Epithelial cell of prostate (primary cell): ENCODE measurements at regions not wholly inside any gene's neighbourhood (a gene's known extent, or its start where the extent isn't known, plus 50 kb on each side); places are given as distances from the start of the nearest gene placed in this dataset.

Source experiments
- DNase-seq: peaks from one replicate; pipeline ENCODE4 v3.0.0-alpha.2; 2011; ENCODE audit warnings: low read depth, low spot score
- H3K27ac ChIP-seq: fragments of 450-650 bp; 2 replicates; pipeline ENCODE4 v1.5.1; 2017; ENCODE audit warnings: mild to moderate bottlenecking

DNA sequence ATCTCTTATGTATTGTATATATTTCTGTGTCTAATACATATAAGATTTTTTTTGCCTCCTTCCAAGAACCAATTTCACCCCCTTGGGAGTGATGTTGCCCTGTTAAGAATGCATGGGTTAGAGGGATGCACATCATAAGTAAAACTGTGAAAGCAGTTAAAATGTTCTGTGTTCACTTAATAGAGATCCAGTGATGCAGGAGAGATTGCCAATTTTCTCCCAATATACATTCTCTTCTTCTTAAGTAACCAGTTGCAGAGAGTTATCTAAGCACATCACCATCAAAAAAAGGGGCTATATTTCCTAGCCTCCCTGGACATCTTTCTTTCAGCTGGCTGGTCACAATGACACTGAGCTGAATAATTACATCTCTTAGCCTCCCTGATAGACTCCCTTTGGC is 307.0 kb downstream of the OSTF1 start:
- H3K27ac ChIP-seq = no peak overlapping the region
- DNase-seq = no peak

DNA sequence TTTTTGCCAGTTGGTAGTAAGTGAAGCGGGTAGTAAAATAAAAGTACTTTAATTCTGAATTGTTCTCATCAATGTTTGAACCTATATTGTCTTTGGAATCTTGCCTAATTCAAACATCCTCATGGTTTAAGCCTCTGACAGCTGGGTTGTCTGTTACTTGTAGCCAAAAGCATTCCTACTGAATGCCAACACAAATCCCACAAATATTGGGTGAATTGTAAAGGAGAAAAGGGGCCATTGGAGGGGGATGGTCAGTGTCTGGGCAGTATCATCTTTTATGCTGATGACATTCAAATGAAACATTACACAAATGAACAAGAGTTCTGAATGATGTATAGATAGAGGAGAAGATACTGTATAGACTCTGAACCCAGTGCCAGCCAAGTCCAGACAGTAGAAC is 309.5 kb downstream of the OSTF1 start:
- H3K27ac ChIP-seq = no peak overlapping the region
- DNase-seq = no peak

DNA sequence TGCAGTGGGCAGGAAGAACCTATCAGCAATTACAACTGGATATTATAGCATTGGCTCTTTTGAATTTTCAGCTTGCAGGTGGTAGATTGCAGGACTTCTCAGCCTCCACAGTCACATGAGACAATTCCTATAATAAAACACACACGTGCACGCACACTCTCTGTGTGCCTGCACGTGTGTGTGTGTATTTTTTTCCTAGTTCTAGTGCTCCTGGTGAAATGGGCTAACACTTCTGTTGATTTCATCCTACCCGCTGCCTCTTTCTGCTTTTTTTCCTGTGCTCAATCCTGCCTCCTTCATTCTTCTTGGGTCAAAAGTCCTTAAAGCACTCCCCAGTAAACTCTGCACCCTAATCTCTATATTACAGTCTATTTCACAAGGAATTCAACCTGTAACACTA is 320.1 kb downstream of the OSTF1 start:
- H3K27ac ChIP-seq = no peak overlapping the region
- DNase-seq = no peak

DNA sequence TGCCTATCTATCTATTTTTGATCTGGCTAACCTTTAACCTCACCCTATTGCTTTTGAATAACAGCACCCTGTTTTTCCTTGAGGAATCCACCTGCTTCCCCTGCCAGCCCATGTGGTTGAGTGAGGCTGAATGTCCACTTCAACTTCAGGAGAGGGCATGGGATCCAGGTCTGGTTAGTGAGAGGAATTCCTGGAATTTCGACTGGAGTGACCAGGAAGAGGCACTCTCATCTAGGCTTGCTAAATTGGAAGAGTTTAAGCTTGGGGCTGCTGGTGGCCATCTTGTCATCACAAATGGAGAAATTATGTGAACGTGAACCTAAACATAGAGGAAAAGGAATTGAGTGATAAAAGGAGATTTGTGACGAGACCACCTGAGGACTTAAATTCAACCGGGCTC is 322.1 kb downstream of the OSTF1 start:
- no peak overlapping the region for H3K27ac ChIP-seq
- no peak for DNase-seq

DNA sequence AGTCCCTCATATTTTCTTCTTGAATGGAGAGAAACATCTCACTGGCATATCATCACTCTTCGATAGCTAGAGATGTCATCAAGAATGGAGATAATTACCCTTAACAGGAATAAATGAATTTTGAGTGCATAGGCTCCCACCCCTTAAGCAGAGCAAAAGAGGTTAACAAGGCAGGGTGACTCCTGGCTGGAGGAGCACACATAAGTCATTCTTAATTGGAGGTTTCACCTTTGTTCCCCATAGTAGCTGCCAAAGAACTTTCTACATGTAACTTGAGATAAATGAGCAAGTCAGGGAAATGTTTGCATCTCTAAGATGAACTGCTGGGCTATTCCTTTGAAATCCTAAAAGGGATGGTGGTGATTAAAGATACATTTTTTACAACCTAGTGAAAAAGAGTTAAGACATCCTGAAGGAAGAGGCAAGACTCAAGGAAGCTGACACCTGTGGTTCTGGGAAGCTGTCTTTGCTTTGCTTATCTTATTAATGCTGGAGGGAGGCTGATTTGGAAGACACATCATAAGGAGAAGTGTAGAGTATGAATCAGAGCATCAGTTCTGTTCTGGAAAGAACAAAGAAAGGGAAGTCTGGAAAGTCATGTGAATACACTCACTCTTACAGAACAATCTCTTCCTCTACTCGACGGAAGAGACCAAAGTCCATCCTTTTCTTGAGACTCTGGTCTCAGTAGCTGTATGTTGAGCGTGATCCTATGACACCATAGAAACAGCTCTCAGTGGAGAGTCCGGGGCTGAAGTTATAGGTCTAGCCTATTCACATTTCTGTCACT is 326.3 kb downstream of the OSTF1 start:
- no peak for DNase-seq
- H3K27ac ChIP-seq = no peak overlapping the region

- H3K27ac ChIP-seq = no peak overlapping the region
Observed at GRCh38 chr9:75417471-75417870, 329.2 kb downstream of the OSTF1 start.

DNA sequence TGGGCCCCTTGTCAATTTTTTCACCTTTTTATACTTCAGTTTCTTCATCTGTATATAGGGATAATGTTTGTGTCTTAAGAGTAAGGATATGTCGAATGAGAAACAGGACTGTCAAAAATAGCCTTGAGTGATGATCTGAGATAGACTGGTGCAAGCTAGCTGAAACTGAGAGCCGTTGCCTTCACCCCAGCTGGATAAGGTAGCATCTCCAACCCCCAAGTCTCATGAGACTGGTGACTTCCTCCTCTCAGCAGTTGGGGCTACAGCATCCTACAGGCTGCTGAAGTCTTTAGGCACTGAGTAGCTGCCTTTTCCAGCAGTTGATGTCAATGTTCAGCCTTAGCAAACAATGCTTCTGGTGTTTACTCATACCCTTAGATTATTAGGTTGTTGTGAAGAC is 330.2 kb downstream of the OSTF1 start:
- no peak overlapping the region for H3K27ac ChIP-seq
- no peak for DNase-seq

More at GRCh38 chr9:75417471-75417870, 329.2 kb downstream of the OSTF1 start:
- DNase-seq = no peak

DNA sequence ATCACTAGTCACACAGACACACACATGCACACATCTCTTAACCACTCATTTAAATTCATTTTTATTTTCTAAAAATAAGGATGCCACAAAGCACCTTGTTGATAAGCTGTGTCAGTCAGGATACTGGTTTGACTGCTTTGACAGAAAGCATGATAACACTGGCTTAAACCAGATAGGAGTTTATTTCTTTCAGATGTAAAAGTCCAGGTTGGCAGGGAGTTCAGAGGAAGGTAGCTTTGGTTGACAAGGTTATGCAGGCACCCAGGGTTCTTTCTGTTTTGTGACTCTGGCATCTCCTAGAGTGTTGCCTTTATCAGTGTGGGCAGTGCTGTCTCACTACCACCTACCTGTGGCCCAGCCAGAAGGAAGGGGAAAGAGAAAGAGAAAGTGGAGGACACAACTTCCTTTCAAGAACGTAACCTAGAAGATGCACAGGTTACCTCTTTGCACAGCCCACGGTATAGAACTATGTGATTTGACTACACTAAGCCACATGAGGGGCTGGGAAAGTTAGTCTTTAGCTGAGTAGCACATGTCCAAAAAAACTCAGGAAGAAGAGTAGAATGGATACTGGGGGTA is 334.7 kb downstream of the OSTF1 start:
- H3K27ac ChIP-seq = no peak overlapping the region
- DNase-seq = no peak

DNA sequence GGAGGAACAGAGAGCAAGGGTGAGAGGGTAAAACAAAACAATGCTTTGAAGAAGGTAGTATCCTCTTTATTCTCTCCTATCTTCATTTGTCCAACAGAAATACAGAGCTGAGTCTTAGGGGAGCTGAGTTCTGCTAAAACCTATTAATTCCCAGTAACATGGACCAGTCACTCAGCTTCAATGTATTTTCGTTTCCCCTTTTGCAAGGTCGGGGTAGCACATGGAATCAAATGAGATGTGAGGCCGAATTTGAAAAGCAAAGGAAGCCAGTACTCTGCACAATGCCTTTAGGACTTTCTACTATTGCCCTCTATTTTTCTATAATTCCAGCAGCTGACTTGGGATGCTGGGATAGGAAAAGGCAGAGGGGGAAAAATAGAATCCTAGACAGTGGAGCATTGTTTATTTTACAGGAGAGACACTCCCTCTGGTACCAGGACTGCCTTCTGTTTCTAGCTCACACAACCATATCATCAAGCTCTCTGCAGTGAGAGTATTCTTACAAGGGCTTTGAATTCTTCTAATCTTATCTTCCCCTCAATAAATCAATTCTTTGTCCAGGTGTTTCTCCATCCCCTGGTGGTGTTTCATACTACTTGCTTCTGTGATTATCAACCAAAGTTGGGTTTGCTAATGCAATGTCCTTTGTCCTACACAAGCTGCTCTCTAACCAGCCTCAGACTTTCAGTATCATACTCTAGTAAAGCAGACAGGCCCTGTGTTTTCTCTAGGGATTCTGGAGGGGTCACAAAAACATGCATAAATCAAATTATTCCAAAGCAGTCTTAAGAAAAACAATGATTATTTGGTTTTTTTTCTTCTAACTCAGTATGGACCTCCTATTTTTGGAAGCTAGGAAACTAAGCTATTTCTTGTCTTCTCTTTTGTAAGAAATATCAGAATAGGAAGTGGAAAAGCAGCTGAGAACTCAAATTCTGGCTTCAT is 341.5 kb downstream of the OSTF1 start:
- DNase-seq = no peak
- no peak overlapping the region for H3K27ac ChIP-seq

GRCh38 chr9:75431375-75431774 is 343.1 kb downstream of the OSTF1 start:
- H3K27ac ChIP-seq = no peak overlapping the region
- DNase-seq = no peak

DNA sequence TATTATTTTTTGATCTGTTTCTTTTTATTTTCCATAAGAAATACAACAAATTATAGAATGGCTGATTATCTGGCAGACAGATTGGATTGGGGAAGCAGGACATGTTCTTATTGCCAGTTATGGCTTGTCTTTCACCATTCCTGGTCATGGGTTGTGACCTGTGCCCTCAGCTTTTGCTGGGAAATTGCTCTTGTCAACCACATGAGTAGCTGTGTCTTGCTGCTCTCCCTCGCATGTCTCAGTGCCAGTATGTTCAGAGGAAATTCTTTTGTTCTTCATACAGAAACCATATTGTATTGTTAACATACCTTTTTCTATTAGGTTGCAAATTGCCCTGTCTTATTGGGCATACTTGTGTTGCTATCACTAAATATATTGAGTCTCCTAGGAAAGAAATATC is 344.1 kb downstream of the OSTF1 start:
- no peak overlapping the region for H3K27ac ChIP-seq
- DNase-seq = no peak

GRCh38 chr9:75432888-75433287 is 344.6 kb downstream of the OSTF1 start:
- DNase-seq = no peak
- H3K27ac ChIP-seq = no peak overlapping the region

GRCh38 chr9:75438716-75439115 is 350.4 kb downstream of the OSTF1 start:
- no peak overlapping the region for H3K27ac ChIP-seq
- no peak for DNase-seq

GRCh38 chr9:75440914-75441313 is 352.6 kb downstream of the OSTF1 start:
- DNase-seq = no peak
- no peak overlapping the region for H3K27ac ChIP-seq

GRCh38 chr9:75445144-75445543 is 356.8 kb downstream of the OSTF1 start:
- DNase-seq = no peak
- no peak overlapping the region for H3K27ac ChIP-seq

GRCh38 chr9:75447281-75447680 is 359.0 kb downstream of the OSTF1 start:
- no peak overlapping the region for H3K27ac ChIP-seq
- DNase-seq = no peak

GRCh38 chr9:75448281-75448680 is 360.0 kb downstream of the OSTF1 start:
- no peak for DNase-seq
- H3K27ac ChIP-seq = no peak overlapping the region

DNA sequence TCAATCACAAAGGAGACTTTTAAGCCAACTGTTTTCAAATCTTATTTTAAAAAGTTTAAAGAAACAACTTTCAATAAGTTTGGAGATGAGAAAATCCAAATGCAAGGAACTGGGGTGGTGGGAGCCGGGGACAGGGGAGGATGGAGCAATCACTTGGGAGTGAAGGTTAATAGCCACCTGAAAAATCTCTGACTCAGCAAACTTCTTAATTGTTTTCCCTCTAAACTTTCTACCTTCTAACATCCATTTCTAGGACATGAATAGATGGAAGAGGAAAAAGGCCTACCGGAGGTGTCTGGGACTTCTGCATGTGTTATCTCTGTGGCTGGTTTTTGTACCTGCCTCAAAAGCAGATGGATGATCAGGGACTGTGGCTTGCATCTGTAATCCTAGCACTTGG is 360.6 kb downstream of the OSTF1 start:
- DNase-seq = no peak
- no peak overlapping the region for H3K27ac ChIP-seq

- H3K27ac ChIP-seq = no peak overlapping the region
- no peak for DNase-seq
Observed at GRCh38 chr9:75451045-75451444, 362.7 kb downstream of the OSTF1 start.

DNA sequence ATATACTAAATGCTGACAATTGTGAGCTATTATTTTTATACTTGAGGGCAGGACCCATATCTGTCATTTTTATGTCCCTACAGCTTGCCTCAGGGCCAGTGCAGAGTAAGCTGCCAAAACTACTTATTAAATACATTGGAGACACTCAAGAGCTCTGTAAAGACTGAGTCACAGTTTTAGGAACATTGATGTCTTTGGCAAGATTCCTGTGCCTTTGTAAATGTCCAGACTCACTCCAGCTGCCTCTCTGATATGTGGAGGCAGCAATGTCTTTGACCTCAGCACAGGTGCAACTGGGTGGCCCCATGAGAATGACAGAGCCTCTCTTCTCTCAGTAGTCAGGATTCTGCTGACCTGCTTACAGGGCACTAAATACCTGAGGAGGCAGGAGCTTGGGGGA is 363.2 kb downstream of the OSTF1 start:
- DNase-seq = no peak
- no peak overlapping the region for H3K27ac ChIP-seq

- H3K27ac ChIP-seq = no peak overlapping the region
- DNase-seq = no peak
Observed at GRCh38 chr9:75452512-75452911, 364.2 kb downstream of the OSTF1 start.
